GM10266 (cell line): ENCODE measurements at regions not wholly inside any gene's neighbourhood (a gene's known extent, or its start where the extent isn't known, plus 50 kb on each side); places are given as distances from the start of the nearest gene placed in this dataset.
"Not testable (repeated sequence)": the region's sequence is repeated elsewhere in the genome, so short reads cannot be mapped to it uniquely, and the experiment has no call there.

ENCODE experiments used
- DNase-seq: peaks from one replicate; pipeline ENCODE4 v3.0.0; 2012; ENCODE audit errors: extremely low spot score
- CTCF ChIP-seq: IDR thresholded peaks from 2 replicates; pipeline ENCODE4 v1.5.1; 2012; ENCODE audit warnings: mild to moderate bottlenecking, low read depth; ENCODE audit not compliant: control insufficient read depth, insufficient read depth; ENCODE audit errors: missing control alignments

GRCh38 chr2:8611246-8611645 is 70.6 kb upstream of the ID2 start:
- no peak for TF ChIP-seq CTCF
- DNase-seq, result no peak

GRCh38 chr2:8611700-8612099 is 70.2 kb upstream of the ID2 start:
- no peak for DNase-seq
- TF ChIP-seq CTCF, result no peak

- TF ChIP-seq CTCF, result no peak
Observed at GRCh38 chr2:8612734-8613179, 69.1 kb upstream of the ID2 start.

GRCh38 chr2:8613207-8613999 is 68.5 kb upstream of the ID2 start:
- not testable (repeated sequence) for DNase-seq

More at GRCh38 chr2:8612734-8613179, 69.1 kb upstream of the ID2 start:
- no peak for DNase-seq

- no peak for TF ChIP-seq CTCF
- DNase-seq, result no peak
Observed at GRCh38 chr2:8614646-8615045, 67.2 kb upstream of the ID2 start.

GRCh38 chr2:8615252-8615575 is 66.6 kb upstream of the ID2 start:
- no peak for TF ChIP-seq CTCF
- DNase-seq, result no peak

GRCh38 chr2:8615576-8616281 is 66.1 kb upstream of the ID2 start:
- no peak for DNase-seq
- no peak for TF ChIP-seq CTCF

GRCh38 chr2:8617048-8617447 is 64.8 kb upstream of the ID2 start:
- no peak for DNase-seq
- no peak for TF ChIP-seq CTCF
